Neutrophil (primary cell): ENCODE measurements at regions not wholly inside any gene's neighbourhood (a gene's known extent, or its start where the extent isn't known, plus 50 kb on each side); places are given as distances from the start of the nearest gene placed in this dataset.

Experiments used
- H3K27ac ChIP-seq: fragments of 200-600 bp; sonication (generic); 2 replicates; pipeline ENCODE4 v1.5.1; 2016; ENCODE audit warnings: mild to moderate bottlenecking, moderate library complexity
- H3K27me3 ChIP-seq: fragments of 200-600 bp; sonication (generic); 2 replicates; pipeline ENCODE4 v1.6.0; 2016; ENCODE audit warnings: mild to moderate bottlenecking
- H3K36me3 ChIP-seq: fragments of 200-600 bp; sonication (generic); 2 replicates; pipeline ENCODE4 v1.5.1; 2017
- H3K4me1 ChIP-seq, 2 experiments: fragments of 200-600 bp in 1 of 2; sonication (generic) in 1 of 2; 1 replicate in 1 of 2; 2 replicates in 1 of 2; pipeline versions ENCODE4 v1.5.1 to v1.6.1; 2013 to 2016; ENCODE audit warnings: low read depth in 1 of 2, low read length in 1 of 2, mild to moderate bottlenecking in 1 of 2, moderate library complexity in 1 of 2; ENCODE audit not compliant: control insufficient read depth in 1 of 2, insufficient read depth in 1 of 2
- H3K4me3 ChIP-seq, 2 experiments: fragments of 200-600 bp in 1 of 2; sonication (generic) in 1 of 2; 1 replicate in 1 of 2; 2 replicates in 1 of 2; pipeline ENCODE4 v1.5.1; 2013 to 2016; ENCODE audit warnings: low read depth in 1 of 2, low read length in 1 of 2, mild to moderate bottlenecking in 1 of 2, moderate library complexity in 1 of 2
- H3K9me3 ChIP-seq: fragments of 200-600 bp; sonication (generic); 2 replicates; pipeline ENCODE4 v1.5.1; 2016
- CTCF ChIP-seq: fragments of 200-600 bp; sonication (generic); IDR thresholded peaks from 2 replicates; pipeline ENCODE4 v1.5.1; 2016; ENCODE audit warnings: antibody characterized with exemption

- Histone ChIP-seq H3K27ac (no peak overlapping the region), H3K27me3 (peaks cover 60% of the 10 kb centered on the region)
These were observed 269.2 kb upstream of the SORL1-AS1 start for GRCh38 chr11:121721961-121722360.

GRCh38 chr11:121721448-121721847, 268.7 kb upstream of the SORL1-AS1 start:
- H3K4me3 ChIP-seq, result no peak overlapping the region
- H3K9me3 ChIP-seq, result no peaks in the 10 kb centered on the region
- TF ChIP-seq CTCF, result no peak
- H3K36me3 ChIP-seq, result no peaks in the 10 kb centered on the region
- no peak overlapping the region for H3K27ac ChIP-seq
- peaks cover 0 to 3% of the 10 kb centered on the region in 2 experiments for H3K4me1 ChIP-seq
- peaks cover 60% of the 10 kb centered on the region for H3K27me3 ChIP-seq

More at GRCh38 chr11:121721961-121722360, 269.2 kb upstream of the SORL1-AS1 start:
- H3K36me3 ChIP-seq, result no peaks in the 10 kb centered on the region
- no peak for TF ChIP-seq CTCF
- no peak overlapping the region for H3K4me3 ChIP-seq
- no peaks in the 10 kb centered on the region for H3K9me3 ChIP-seq
- H3K4me1 ChIP-seq, result peaks cover 0 to 3% of the 10 kb centered on the region in 2 experiments

GRCh38 chr11:121717296-121717695, 264.5 kb upstream of the SORL1-AS1 start:
- Histone ChIP-seq H3K27me3 (peaks cover 30% of the 10 kb centered on the region), H3K4me1 (peaks cover 0 to under 1% of the 10 kb centered on the region in 2 experiments), H3K4me3 (no peak overlapping the region), H3K9me3 (no peaks in the 10 kb centered on the region), H3K36me3 (no peaks in the 10 kb centered on the region), H3K27ac (no peak overlapping the region)
- no peak for TF ChIP-seq CTCF

GRCh38 chr11:121716060-121716459, 263.3 kb upstream of the SORL1-AS1 start:
- H3K36me3 ChIP-seq, result no peaks in the 10 kb centered on the region
- H3K27ac ChIP-seq, result no peak overlapping the region
- H3K4me1 ChIP-seq, result no peaks in the 10 kb centered on the region
- no peaks in the 10 kb centered on the region for H3K9me3 ChIP-seq
- H3K4me3 ChIP-seq, result no peak overlapping the region
- TF ChIP-seq CTCF, result no peak
- peaks cover 18% of the 10 kb centered on the region for H3K27me3 ChIP-seq

GRCh38 chr11:121715405-121715804, 262.6 kb upstream of the SORL1-AS1 start:
- no peaks in the 10 kb centered on the region for H3K9me3 ChIP-seq
- TF ChIP-seq CTCF, result no peak
- no peaks in the 10 kb centered on the region for H3K36me3 ChIP-seq
- H3K27ac ChIP-seq, result no peak overlapping the region
- no peak overlapping the region for H3K4me3 ChIP-seq
- peaks cover 13% of the 10 kb centered on the region for H3K27me3 ChIP-seq
- H3K4me1 ChIP-seq, result no peaks in the 10 kb centered on the region

GRCh38 chr11:121714351-121714750, 261.6 kb upstream of the SORL1-AS1 start:
- no peaks in the 10 kb centered on the region for H3K36me3 ChIP-seq

More at GRCh38 chr11:121714351-121714750, 261.6 kb upstream of the SORL1-AS1 start:
- Histone ChIP-seq H3K4me1 (no peaks in the 10 kb centered on the region), H3K27me3 (peaks cover 6% of the 10 kb centered on the region), H3K27ac (no peak overlapping the region), H3K9me3 (no peaks in the 10 kb centered on the region), H3K4me3 (no peak overlapping the region)
- no peak for TF ChIP-seq CTCF
